ENCODE measurements at regions not wholly inside any gene's neighbourhood (a gene's known extent, or its start where the extent isn't known, plus 50 kb on each side); places are given as distances from the start of the nearest gene placed in this dataset.

GRCh38 chr1:208309771-208310170 lies 65.6 kb upstream of the PLXNA2 start:
- no peak for TF ChIP-seq CTCF (IDR thresholded peaks at IDR 0.05)
- no peak for TF ChIP-seq ZFX (IDR thresholded peaks at IDR 0.05; ENCODE audit: borderline replicate concordance)
